HS-5 (cell line): ENCODE measurements at regions not wholly inside any gene's neighbourhood (a gene's known extent, or its start where the extent isn't known, plus 50 kb on each side); places are given as distances from the start of the nearest gene placed in this dataset.
A peak's percentile ranks its signal among the peaks of the same experiment; 100 is the strongest.

ENCODE experiments used
- DNase-seq: peaks from one replicate; pipeline ENCODE4 v3.0.0-alpha.2; 2012; ENCODE audit warnings: low read depth

GRCh38 chr12:95412482-95413311, 61.3 kb upstream of the METAP2 start:
- DNase-seq: peak; percentile 90

GRCh38 chr12:95413576-95413975, 60.4 kb upstream of the METAP2 start:
- no peak for DNase-seq

- DNase-seq: no peak
Measured at GRCh38 chr12:95415451-95415850, 58.5 kb upstream of the METAP2 start.

GRCh38 chr12:95416111-95416636, 57.8 kb upstream of the METAP2 start:
- no peak for DNase-seq

GRCh38 chr12:95417372-95417771, 56.6 kb upstream of the METAP2 start:
- no peak for DNase-seq

GRCh38 chr12:95418142-95418541, 55.8 kb upstream of the METAP2 start:
- no peak for DNase-seq
